ENCODE measurements at regions not wholly inside any gene's neighbourhood (a gene's known extent, or its start where the extent isn't known, plus 50 kb on each side); places are given as distances from the start of the nearest gene placed in this dataset.

DNA sequence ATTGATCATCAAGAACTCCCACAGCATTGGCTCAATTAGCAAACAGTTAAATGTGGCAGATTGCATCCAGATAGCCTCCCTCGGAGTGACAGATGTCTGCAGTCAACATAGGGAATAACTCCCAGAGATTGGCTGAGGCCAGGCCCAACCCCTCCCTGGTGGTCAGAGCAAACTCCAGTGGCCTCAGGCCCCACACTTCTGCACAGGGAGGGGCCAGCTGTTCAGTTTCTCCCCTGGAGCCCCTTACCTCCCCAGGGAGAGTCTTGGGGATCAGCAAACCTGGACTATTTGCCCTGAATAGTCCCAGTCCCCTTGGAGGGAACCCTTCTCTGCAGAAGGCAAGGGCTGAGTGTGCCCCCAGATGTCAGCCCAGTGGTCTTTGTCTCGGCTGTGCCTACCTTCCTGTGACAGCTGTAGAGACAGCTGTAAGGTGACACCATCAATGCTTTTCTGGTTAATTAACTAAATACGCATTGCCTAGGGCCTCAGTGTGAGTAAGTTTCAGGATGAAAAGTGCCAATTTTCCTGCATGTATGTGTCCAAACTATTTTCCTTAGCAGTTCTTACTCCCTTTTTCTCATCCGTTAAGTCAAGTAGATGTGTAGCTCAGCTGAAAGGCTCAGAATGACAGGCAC, 102.7 kb upstream of the UQCRFS1 start:
- TF ChIP-seq CTCF (IDR thresholded peaks at IDR 0.05) (no peak), POLR2A (IDR thresholded peaks at IDR 0.05) (no peak), POLR2AphosphoS5 (IDR thresholded peaks at IDR 0.05) (no peak), EP300 (IDR thresholded peaks at IDR 0.05) (no peak)
